ENCODE measurements at regions not wholly inside any gene's neighbourhood (a gene's known extent, or its start where the extent isn't known, plus 50 kb on each side); places are given as distances from the start of the nearest gene placed in this dataset.

DNA sequence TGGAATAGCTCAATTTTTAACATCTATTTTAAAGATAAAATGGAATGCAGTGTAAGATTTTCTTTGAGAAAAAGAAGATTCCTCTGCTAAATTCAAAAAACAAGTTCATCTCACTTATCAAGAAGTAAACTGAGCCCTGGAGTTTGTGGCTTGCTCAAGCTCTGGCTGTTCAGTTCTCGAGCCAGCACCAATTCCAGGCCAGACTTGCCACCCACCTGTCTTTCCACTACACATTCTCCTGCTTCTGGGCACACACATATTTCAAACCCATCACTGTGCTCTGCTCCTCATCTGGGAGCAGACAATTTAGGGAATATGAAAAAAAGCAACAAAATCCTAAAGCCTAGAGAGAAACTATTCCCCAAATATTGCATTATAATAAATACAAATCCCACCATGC is 424.5 kb downstream of the ENC1 start (continued):
- TF ChIP-seq, protein P1, sequence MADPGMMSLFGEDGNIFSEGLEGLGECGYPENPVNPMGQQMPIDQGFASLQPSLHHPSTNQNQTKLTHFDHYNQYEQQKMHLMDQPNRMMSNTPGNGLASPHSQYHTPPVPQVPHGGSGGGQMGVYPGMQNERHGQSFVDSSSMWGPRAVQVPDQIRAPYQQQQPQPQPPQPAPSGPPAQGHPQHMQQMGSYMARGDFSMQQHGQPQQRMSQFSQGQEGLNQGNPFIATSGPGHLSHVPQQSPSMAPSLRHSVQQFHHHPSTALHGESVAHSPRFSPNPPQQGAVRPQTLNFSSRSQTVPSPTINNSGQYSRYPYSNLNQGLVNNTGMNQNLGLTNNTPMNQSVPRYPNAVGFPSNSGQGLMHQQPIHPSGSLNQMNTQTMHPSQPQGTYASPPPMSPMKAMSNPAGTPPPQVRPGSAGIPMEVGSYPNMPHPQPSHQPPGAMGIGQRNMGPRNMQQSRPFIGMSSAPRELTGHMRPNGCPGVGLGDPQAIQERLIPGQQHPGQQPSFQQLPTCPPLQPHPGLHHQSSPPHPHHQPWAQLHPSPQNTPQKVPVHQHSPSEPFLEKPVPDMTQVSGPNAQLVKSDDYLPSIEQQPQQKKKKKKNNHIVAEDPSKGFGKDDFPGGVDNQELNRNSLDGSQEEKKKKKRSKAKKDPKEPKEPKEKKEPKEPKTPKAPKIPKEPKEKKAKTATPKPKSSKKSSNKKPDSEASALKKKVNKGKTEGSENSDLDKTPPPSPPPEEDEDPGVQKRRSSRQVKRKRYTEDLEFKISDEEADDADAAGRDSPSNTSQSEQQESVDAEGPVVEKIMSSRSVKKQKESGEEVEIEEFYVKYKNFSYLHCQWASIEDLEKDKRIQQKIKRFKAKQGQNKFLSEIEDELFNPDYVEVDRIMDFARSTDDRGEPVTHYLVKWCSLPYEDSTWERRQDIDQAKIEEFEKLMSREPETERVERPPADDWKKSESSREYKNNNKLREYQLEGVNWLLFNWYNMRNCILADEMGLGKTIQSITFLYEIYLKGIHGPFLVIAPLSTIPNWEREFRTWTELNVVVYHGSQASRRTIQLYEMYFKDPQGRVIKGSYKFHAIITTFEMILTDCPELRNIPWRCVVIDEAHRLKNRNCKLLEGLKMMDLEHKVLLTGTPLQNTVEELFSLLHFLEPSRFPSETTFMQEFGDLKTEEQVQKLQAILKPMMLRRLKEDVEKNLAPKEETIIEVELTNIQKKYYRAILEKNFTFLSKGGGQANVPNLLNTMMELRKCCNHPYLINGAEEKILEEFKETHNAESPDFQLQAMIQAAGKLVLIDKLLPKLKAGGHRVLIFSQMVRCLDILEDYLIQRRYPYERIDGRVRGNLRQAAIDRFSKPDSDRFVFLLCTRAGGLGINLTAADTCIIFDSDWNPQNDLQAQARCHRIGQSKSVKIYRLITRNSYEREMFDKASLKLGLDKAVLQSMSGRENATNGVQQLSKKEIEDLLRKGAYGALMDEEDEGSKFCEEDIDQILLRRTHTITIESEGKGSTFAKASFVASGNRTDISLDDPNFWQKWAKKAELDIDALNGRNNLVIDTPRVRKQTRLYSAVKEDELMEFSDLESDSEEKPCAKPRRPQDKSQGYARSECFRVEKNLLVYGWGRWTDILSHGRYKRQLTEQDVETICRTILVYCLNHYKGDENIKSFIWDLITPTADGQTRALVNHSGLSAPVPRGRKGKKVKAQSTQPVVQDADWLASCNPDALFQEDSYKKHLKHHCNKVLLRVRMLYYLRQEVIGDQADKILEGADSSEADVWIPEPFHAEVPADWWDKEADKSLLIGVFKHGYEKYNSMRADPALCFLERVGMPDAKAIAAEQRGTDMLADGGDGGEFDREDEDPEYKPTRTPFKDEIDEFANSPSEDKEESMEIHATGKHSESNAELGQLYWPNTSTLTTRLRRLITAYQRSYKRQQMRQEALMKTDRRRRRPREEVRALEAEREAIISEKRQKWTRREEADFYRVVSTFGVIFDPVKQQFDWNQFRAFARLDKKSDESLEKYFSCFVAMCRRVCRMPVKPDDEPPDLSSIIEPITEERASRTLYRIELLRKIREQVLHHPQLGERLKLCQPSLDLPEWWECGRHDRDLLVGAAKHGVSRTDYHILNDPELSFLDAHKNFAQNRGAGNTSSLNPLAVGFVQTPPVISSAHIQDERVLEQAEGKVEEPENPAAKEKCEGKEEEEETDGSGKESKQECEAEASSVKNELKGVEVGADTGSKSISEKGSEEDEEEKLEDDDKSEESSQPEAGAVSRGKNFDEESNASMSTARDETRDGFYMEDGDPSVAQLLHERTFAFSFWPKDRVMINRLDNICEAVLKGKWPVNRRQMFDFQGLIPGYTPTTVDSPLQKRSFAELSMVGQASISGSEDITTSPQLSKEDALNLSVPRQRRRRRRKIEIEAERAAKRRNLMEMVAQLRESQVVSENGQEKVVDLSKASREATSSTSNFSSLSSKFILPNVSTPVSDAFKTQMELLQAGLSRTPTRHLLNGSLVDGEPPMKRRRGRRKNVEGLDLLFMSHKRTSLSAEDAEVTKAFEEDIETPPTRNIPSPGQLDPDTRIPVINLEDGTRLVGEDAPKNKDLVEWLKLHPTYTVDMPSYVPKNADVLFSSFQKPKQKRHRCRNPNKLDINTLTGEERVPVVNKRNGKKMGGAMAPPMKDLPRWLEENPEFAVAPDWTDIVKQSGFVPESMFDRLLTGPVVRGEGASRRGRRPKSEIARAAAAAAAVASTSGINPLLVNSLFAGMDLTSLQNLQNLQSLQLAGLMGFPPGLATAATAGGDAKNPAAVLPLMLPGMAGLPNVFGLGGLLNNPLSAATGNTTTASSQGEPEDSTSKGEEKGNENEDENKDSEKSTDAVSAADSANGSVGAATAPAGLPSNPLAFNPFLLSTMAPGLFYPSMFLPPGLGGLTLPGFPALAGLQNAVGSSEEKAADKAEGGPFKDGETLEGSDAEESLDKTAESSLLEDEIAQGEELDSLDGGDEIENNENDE (IDR thresholded peaks at IDR 0.05; ENCODE audit: insufficient replicate concordance, low read length) = no peak
- TF ChIP-seq RBBP5 (IDR thresholded peaks at IDR 0.05; ENCODE audit: borderline replicate concordance, low read depth, low read length) = no peak
- no peak for TF ChIP-seq GABPA (IDR thresholded peaks at IDR 0.05; ENCODE audit: borderline replicate concordance, insufficient read depth, low read length)
- TF ChIP-seq TCF12 (IDR thresholded peaks at IDR 0.05; ENCODE audit: low read depth, low read length) = no peak
